ENCODE measurements at regions not wholly inside any gene's neighbourhood (a gene's known extent, or its start where the extent isn't known, plus 50 kb on each side); places are given as distances from the start of the nearest gene placed in this dataset.

DNA sequence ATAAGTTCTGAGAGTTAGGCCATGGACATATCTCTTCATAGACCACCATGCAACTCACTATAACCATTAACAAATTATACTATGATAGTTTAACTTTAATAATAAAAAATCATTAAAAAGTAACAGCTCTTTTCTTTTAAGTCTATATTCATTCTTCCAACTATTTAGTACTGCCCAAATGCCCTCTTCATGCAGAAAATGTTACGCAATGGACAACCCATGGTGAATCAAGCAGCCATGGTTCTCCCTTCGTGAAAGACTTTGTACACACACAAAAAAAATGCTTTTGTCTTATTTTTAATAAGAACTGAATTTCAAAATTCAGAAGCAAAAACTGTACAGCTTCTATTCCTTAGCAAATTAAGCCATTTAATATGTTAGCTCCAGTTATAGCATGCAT, 401.1 kb downstream of the EFNA5 start:
- Histone ChIP-seq H3K27ac (no peak overlapping the region), H3K4me3 (no peak overlapping the region)
- DNase-seq (ENCODE audit: low spot score), result no peak
- TF ChIP-seq, protein P1, sequence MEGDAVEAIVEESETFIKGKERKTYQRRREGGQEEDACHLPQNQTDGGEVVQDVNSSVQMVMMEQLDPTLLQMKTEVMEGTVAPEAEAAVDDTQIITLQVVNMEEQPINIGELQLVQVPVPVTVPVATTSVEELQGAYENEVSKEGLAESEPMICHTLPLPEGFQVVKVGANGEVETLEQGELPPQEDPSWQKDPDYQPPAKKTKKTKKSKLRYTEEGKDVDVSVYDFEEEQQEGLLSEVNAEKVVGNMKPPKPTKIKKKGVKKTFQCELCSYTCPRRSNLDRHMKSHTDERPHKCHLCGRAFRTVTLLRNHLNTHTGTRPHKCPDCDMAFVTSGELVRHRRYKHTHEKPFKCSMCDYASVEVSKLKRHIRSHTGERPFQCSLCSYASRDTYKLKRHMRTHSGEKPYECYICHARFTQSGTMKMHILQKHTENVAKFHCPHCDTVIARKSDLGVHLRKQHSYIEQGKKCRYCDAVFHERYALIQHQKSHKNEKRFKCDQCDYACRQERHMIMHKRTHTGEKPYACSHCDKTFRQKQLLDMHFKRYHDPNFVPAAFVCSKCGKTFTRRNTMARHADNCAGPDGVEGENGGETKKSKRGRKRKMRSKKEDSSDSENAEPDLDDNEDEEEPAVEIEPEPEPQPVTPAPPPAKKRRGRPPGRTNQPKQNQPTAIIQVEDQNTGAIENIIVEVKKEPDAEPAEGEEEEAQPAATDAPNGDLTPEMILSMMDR (IDR thresholded peaks at IDR 0.05), result no peak

DNA sequence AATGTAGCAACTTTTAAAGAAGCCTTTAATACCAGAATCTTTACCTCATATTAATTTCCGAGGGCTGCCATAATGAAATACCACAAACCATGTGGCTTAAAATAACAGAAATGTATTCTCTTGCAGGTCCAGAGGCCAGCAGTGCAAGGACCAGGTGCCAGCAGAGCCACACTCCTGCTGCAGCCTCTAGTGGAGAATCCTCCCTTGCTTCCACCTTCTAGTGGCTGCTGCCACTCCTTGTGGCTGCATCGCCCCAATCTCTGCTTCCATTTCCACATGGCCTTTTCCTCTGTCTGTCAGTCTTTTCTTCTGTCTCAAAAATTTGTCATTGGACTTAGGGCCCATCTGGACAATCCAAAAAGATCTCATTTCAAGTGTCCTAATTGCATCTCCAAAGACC, 401.5 kb downstream of the EFNA5 start:
- Histone ChIP-seq H3K27ac (no peak overlapping the region), H3K4me3 (no peak overlapping the region)
- DNase-seq (ENCODE audit: low spot score), result no peak
- TF ChIP-seq, protein P1 (IDR thresholded peaks at IDR 0.05), result no peak

DNA sequence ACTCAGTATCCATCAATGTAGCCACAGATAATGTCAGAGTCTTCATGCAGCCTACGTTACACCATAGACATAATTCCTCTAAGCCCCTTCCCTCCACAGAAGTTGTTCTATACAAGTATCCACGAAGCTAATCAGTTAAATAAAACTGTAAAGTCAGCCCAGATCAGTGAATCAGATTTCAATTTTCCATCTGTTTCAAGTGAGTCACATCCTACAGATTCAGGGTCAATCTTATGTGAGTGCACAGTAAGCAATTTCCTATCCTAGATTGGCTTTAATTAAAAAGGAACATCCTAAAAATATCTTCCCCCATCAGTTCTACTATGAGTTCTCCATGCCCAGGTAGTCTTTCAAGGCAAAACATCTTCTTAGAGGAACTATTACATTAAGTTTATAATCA, 402.5 kb downstream of the EFNA5 start:
- H3K27ac ChIP-seq, result no peak overlapping the region
- no peak for DNase-seq (ENCODE audit: low spot score)
- no peak overlapping the region for H3K4me3 ChIP-seq
- TF ChIP-seq, protein P1 (IDR thresholded peaks at IDR 0.05), result no peak

DNA sequence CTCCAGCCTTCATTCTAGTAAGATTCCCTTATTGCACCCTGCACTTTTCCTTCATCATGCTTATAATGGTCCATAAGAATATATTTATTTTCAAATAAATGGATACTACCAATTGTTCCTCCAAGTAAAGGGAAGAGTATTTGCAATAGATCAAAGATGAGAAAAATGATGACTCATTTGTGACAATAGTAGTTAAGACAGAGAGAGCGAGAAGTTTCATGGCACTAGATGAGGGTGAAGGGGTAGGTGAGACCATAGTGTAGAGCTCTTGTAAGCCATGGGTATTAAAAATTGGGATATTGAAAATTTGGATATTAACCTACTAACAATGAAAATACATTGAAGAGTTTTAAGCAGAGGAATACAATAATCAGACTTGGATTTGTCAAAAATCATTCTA, 404.6 kb downstream of the EFNA5 start:
- no peak for DNase-seq (ENCODE audit: low spot score)
- TF ChIP-seq, protein P1 (IDR thresholded peaks at IDR 0.05), result no peak
- Histone ChIP-seq H3K4me3 (no peak overlapping the region), H3K27ac (no peak overlapping the region)

DNA sequence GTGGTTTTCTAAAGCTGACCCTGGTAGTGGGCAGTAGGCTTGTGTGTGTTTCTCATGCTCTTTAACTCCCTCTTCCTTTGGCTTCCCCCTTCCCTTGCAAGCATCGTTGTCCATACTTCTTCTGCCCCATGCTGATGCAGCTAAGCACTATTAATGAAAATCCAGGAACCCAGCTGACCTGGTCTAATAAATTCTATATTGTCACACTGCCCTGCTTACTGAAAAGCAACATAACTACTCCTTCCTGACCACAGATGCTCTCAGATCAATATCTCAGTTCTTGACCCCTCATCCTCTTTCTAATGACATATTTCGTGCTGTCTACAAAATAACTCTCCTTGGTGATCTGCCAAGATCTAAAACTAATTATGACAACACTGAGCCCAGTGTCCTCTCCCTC, 405.5 kb downstream of the EFNA5 start:
- Histone ChIP-seq H3K4me3 (no peak overlapping the region), H3K27ac (no peak overlapping the region)
- no peak for DNase-seq (ENCODE audit: low spot score)
- TF ChIP-seq, protein P1 (IDR thresholded peaks at IDR 0.05), result no peak

DNA sequence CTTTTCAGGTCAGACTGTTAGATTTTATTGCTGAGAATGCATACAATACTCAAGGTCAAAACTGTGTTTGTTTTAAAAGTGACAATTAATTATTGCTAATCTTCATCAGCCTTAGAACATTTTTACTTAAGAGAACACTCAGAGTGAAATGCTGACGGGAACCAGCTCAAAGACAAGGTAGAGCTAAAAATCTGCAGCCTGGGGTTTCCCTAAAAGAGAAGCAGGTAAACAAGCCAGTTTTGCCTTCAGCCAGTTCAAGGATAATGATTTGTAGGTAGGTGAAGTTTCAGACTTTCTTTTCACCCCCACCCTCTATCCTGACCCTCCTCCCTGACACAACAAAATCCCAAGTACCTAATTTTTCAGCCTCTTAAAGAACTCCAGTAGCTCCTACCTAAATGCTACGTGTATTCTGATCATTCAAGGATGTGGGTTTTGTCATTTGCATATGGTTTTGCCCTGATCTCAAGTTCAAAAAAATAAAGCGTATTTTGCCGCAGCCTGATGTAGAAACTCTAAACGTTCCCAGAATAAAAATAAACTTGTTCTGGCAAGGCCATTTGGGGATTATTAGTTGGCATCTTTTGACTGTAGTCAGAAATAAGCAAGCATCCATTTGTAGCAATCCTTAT, 407.2 kb downstream of the EFNA5 start:
- H3K27ac ChIP-seq, result no peak overlapping the region
- TF ChIP-seq, protein P1 (IDR thresholded peaks at IDR 0.05), result no peak
- DNase-seq (ENCODE audit: low spot score), result no peak
- no peak overlapping the region for H3K4me3 ChIP-seq

DNA sequence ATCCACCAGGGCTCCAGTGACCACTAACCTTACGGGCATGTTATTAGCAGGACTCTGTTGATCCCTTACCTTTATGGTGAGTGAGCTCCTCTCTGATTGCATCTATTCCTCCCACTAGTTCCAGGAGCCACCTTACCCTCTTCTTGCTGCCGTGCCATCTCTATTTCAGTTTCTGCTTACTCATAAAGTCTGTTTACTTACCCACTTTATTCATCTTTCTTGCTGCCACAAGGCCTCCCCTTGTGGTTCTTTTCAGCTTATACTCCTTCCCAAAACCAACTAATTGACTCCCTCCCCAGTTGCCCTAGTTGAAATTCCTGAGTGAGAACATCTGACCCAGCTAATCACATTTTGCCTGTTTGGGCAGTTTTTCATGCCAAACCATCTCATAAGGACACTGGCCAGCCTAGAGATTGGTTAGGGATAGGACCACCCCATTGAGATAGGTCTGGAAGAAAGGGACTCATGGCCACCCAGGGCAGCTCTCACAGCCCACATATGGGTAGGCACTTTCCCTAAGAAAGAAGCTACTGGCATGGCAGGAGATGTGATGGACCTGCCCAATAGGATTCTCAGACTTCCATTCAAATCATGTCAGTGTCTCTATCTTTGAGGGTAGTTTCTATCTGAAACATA, 412.7 kb downstream of the EFNA5 start:
- H3K27ac ChIP-seq, result no peak overlapping the region
- no peak for DNase-seq (ENCODE audit: low spot score)
- TF ChIP-seq, protein P1 (IDR thresholded peaks at IDR 0.05), result no peak
- H3K4me3 ChIP-seq, result no peak overlapping the region
